Effector memory CD4-positive, alpha-beta T cell (primary cell): ENCODE measurements at regions not wholly inside any gene's neighbourhood (a gene's known extent, or its start where the extent isn't known, plus 50 kb on each side); places are given as distances from the start of the nearest gene placed in this dataset.
"Not testable (repeated sequence)": the region's sequence is repeated elsewhere in the genome, so short reads cannot be mapped to it uniquely, and the experiment has no call there.

ENCODE experiments used
- DNase-seq, 3 donors: peaks; one replicate each; pipeline ENCODE4 v3.0.0-alpha.2; 2020
- H3K27ac ChIP-seq: 2 replicates; pipeline ENCODE4 v1.7.0; 2013; ENCODE audit warnings: mild to moderate bottlenecking, low read length, moderate library complexity; ENCODE audit not compliant: insufficient read depth, poor library complexity, severe bottlenecking
- H3K27me3 ChIP-seq: replicated peaks from 2 replicates; pipeline ENCODE4 v1.7.0; 2013; ENCODE audit warnings: mild to moderate bottlenecking, low read length; ENCODE audit not compliant: insufficient read depth, control insufficient read depth, poor library complexity, severe bottlenecking
- H3K36me3 ChIP-seq: 2 replicates; pipeline ENCODE4 v1.7.0; 2013; ENCODE audit warnings: mild to moderate bottlenecking, low read length, moderate library complexity; ENCODE audit not compliant: control insufficient read depth, insufficient read depth
- H3K4me1 ChIP-seq: 2 replicates; pipeline ENCODE4 v1.7.0; 2013; ENCODE audit warnings: low read length, mild to moderate bottlenecking; ENCODE audit not compliant: control insufficient read depth, insufficient read depth, poor library complexity, severe bottlenecking
- H3K4me3 ChIP-seq: 2 replicates; pipeline ENCODE4 v1.7.0; 2013; ENCODE audit warnings: low read length, low read depth, mild to moderate bottlenecking; ENCODE audit not compliant: insufficient read depth, poor library complexity, severe bottlenecking
- H3K9me3 ChIP-seq: 2 replicates; pipeline ENCODE4 v1.7.0; 2013; ENCODE audit warnings: mild to moderate bottlenecking, low read length, moderate library complexity; ENCODE audit not compliant: control insufficient read depth

DNA sequence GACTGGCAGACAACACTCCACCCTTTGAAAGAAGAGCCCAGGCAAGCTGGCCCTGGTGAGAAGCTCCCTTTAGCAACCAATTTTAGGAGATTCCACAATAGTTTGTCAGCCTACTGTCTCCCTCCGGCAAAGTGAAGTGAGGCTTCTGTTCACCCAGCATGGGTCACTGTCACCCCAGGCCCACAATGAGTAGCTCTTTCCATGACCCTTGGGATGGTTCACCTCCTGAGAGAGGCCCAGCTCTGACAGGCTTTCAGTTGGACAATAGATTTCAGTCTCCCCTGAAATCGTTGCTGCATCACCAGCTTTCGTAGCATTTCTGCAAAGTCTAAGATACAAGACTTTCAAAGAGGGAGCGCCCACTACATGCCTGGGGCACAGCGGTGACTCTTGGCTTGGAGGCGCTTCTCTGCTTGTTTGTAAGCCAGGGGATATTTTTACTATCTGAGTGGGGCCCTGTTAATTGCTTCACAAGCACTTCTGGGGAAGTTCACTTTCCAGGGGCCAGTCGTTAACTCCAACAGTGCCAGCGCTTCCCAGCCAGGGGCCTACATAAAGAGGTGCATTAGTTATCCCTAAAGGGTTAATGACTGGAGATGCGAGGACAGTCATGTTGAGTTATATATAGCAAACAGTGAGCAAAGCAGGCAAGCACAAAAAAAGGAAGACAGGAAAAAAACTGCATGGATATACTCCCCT, 255.7 kb downstream of the BCL2L11 start:
- not testable (repeated sequence) for H3K4me3 ChIP-seq, H3K27me3 ChIP-seq, H3K4me1 ChIP-seq, H3K36me3 ChIP-seq, H3K9me3 ChIP-seq, H3K27ac ChIP-seq, DNase-seq

DNA sequence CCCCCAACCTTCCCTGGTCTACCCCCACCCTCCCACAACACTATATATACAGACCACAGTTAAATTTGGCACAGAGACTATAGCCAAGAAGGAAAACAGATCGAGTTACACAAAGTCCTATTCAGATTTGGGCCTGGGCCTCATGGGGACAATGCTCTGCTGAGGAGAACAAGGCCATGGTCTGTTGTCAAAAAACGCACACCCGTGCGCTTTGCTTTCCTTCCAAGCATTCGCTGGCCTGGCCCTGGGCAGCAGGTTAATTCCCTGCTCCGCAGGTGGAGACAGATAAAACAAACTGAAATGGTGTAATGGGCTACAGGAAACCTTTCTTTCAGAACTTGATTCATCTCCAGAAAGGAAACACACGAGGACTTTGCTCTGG, 256.2 kb downstream of the BCL2L11 start:
- H3K4me1 ChIP-seq, H3K36me3 ChIP-seq, H3K9me3 ChIP-seq, H3K27me3 ChIP-seq, DNase-seq, H3K4me3 ChIP-seq, H3K27ac ChIP-seq: not testable (repeated sequence)

DNA sequence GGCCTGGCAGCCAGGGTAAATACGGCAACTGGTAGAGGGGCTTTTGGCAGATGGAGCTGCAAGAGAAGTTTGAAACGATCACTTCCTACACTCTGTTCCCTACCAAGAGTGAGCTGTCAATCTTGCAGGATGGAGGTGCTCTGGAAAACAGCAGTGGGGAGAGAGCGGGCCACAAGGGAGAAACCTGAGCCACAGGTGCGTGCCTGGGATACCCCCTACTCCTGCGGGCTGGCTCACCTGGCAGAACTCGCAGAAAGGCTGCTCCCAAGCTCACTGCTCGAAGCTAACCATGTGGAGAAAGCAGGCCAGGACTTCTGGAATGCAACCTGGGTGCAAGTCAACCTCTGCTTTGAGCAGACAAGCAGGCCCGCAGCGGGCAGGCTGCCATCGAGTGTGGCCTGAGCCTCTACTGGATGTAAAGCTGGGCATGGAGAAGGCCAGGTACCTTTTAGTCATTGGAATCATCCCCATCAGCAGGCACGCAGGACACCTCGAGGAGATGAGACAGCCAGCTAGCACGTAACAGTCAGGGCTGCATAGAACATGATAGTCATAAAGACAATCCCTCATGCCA, 256.8 kb downstream of the BCL2L11 start:
- not testable (repeated sequence) for H3K4me1 ChIP-seq, H3K4me3 ChIP-seq, H3K9me3 ChIP-seq, DNase-seq, H3K27ac ChIP-seq, H3K36me3 ChIP-seq, H3K27me3 ChIP-seq

DNA sequence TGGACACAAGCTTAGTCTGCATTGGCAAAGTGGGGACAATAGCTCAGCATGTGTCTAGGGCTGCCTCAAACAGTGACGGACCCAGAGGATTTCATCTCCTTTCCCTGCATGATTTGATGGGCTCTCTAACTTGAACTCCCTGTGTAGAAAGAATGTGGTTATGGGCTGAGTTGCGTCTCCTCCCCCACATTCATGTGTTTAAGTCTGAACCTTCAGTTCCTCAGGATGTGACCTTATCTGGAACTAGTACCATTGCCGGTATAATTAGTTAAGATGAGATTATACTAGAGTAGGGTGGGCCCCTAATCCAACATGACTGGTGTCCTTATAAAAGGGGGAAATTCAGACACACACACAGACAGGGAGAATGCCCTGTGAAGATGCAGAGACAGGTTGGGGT, 257.6 kb downstream of the BCL2L11 start:
- H3K36me3 ChIP-seq, H3K4me1 ChIP-seq, H3K9me3 ChIP-seq, H3K4me3 ChIP-seq, DNase-seq, H3K27ac ChIP-seq, H3K27me3 ChIP-seq: not testable (repeated sequence)

DNA sequence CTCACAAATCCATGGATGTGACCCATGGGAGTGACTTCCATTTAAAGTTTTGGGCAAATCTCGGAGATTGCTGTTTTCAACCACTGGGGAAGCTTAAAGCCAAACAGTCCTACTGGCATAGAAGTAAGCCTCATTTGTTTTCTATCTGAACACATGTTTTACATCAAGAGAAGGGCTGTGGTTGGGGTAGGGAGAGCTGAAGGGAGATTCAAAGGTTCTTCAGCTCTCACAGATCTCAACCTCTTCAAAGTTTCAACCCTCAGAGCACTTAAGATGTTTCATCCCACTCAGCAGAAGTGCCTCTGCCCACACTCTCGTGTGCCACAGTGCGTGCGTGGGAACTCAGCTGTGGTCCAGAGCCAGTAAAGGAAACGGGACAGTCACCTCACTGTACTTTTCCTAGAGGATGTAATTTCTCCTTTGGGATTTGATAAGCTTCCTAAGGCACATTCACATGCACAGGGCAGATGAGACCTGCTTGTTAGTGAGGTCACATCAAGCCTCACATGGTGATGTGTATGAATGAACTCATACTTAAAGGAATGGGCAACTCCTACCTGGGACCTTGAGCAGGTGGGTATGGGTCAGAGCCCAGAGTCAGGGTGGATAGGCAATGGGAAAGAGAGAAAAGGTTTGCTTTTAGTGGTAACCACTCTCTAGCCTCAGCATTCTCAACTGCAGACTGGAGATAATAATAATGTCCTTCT, 260.2 kb downstream of the BCL2L11 start:
- not testable (repeated sequence) for H3K4me1 ChIP-seq

DNA sequence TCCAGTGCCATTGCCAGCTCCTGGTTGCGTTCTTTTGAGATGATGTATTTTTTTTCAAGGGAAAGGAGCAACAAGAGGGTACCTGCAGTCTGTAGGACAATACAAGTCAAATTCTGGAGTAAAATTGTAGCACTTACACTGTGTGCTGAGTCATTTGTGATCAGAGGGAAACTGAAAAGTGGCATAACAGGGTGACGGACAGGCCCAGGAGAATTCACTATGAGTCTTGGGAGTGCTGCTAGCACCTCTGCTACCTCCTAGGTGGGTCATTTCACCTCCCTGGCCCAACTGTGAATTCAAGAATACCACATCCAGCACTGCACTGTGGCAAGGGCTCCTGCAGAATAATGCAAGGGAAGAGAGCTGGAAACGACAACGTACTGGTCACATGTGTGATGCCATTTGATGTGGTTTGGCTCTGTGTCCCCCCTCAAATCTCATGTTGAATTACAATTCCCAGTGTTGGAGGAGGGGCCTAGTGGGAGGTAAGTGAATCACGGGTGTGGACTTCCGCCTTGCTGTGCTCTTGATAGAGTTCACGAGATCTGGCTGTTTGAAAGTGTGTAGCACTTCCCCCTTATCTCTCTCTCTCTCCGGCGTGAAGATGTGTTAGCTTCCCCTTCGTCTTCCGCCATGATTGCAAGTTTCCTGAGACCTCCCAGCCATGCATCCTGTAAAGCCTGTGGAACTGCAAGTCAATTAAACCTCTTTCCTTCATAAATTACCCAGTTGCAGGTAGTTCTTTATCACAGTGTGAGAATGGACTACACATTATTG, 261.0 kb downstream of the BCL2L11 start:
- H3K27ac ChIP-seq, H3K9me3 ChIP-seq, H3K4me1 ChIP-seq, DNase-seq, H3K27me3 ChIP-seq, H3K36me3 ChIP-seq, H3K4me3 ChIP-seq: not testable (repeated sequence)

More for the DNA sequence above, 260.2 kb downstream of the BCL2L11 start:
- H3K36me3 ChIP-seq, H3K9me3 ChIP-seq, DNase-seq, H3K27me3 ChIP-seq, H3K27ac ChIP-seq, H3K4me3 ChIP-seq: not testable (repeated sequence)

DNA sequence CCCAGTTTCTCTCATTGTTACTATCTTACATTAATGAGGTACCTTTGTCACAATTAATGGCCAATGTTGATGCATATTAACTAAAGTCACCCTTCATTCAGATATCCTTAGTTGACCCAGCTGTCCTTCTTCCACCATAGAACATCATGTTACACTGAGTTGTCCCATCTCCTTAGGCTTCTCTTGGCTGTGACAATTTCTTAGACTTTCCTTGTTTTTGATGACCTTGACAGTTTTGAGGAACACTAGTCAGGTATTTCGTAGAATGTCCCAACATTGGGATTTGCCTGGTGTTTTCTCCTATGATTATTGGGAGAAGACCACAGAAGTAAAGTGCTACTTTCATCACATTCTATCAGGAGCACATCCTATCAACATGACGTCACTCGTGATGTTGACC, 261.8 kb downstream of the BCL2L11 start:
- H3K4me1 ChIP-seq, H3K27me3 ChIP-seq, H3K9me3 ChIP-seq, DNase-seq, H3K36me3 ChIP-seq, H3K4me3 ChIP-seq, H3K27ac ChIP-seq: not testable (repeated sequence)

DNA sequence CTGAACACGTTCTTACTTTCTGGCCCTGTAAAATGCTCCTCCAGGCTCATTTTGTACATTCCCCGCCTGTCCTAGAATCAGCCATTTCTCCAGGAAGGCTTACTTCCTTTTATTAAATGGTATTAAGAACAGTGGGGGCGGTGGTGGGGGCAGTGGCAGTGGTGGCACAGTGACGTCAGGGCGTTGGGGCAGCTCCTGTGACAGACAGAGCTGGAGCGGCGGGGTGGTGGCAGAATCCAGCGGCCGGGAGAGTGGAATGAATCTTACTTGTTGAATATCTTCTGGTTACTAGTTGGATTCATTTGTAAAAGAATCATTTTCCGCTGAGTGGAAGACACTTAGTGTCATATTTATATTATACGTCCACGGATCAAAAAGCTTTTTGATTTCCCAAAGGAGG, 262.6 kb downstream of the BCL2L11 start:
- not testable (repeated sequence) for DNase-seq, H3K9me3 ChIP-seq, H3K27me3 ChIP-seq, H3K27ac ChIP-seq, H3K36me3 ChIP-seq, H3K4me3 ChIP-seq, H3K4me1 ChIP-seq

DNA sequence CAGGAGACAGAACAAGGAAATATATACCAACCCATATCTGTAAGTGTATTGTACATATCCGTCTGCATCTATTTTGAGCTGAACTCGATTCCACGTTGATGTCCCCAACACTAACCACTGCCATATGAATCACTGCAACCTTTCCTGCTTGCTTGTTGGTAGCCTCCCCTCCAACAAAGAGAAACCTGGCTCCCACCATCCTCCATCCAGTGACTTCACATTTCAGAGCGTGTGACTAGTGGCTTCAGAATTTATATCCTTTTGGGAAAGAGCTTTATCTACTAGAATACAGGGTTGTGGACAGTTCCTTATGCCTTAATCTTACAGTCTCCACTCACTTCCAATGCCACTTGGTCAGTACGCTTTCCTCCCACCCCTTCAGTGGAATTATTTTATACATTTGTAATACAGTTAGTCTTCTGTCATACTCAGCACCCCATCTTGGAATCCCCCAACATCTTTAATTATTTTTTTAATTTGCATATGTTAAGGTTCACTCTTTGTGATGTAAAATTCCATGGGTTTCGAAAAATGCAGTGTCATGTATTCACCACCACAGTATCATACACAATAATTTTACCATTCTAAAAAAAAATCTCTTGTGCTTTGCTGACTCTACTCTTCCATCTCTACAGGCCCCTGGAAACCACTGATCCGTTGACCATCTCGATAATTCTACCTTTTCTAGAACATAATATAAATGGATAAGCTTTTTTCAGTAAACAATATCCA, 264.7 kb downstream of the BCL2L11 start:
- H3K9me3 ChIP-seq, H3K27me3 ChIP-seq, H3K4me1 ChIP-seq, H3K27ac ChIP-seq, H3K36me3 ChIP-seq, DNase-seq, H3K4me3 ChIP-seq: not testable (repeated sequence)
